DOHH2 (cell line): ENCODE measurements at regions not wholly inside any gene's neighbourhood (a gene's known extent, or its start where the extent isn't known, plus 50 kb on each side); places are given as distances from the start of the nearest gene placed in this dataset.

ENCODE experiments used
- EZH2phosphoT487 ChIP-seq: fragments of 200-600 bp; sonication (generic); IDR thresholded peaks from 2 replicates; pipeline ENCODE4 v1.6.1; 2017; ENCODE audit warnings: borderline replicate concordance, mild to moderate bottlenecking, antibody characterized with exemption, low read length, moderate library complexity, mixed read lengths
- TF ChIP-seq, protein P1 (sequence below): fragments of 200-600 bp; sonication (generic); IDR thresholded peaks from one replicate; pipeline ENCODE4 v1.5.1; 2014; ENCODE audit warnings: antibody characterized with exemption, mild to moderate bottlenecking, low read depth, low read length; ENCODE audit not compliant: poor library complexity, severe bottlenecking

DNA sequence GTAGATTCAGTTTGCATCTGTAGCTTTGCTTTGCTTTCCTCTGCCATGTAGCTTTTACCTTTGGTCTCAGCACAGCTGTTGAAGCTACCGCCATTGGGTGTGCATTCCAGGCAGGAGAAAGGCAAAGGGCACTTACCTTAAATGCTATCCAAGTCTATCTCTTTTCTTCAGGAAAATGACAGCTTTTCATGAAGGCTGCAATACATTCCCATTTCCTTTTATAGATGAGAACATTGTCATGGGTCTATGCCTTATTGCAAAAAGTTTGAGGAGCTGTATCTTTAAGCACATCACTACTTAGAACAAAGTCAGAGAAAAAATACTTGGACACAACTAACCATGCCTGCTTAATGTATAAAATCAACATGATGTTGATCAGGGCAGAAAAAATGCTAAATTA lies 266.8 kb downstream of the DOK5 start:
- TF ChIP-seq, protein P1, sequence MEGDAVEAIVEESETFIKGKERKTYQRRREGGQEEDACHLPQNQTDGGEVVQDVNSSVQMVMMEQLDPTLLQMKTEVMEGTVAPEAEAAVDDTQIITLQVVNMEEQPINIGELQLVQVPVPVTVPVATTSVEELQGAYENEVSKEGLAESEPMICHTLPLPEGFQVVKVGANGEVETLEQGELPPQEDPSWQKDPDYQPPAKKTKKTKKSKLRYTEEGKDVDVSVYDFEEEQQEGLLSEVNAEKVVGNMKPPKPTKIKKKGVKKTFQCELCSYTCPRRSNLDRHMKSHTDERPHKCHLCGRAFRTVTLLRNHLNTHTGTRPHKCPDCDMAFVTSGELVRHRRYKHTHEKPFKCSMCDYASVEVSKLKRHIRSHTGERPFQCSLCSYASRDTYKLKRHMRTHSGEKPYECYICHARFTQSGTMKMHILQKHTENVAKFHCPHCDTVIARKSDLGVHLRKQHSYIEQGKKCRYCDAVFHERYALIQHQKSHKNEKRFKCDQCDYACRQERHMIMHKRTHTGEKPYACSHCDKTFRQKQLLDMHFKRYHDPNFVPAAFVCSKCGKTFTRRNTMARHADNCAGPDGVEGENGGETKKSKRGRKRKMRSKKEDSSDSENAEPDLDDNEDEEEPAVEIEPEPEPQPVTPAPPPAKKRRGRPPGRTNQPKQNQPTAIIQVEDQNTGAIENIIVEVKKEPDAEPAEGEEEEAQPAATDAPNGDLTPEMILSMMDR = no peak
- TF ChIP-seq EZH2phosphoT487 = no peak
